SW480 (cell line): ENCODE measurements at regions not wholly inside any gene's neighbourhood (a gene's known extent, or its start where the extent isn't known, plus 50 kb on each side); places are given as distances from the start of the nearest gene placed in this dataset.
"Not testable (repeated sequence)": the region's sequence is repeated elsewhere in the genome, so short reads cannot be mapped to it uniquely, and the experiment has no call there.

ENCODE experiments used
- DNase-seq: peaks from one replicate; pipeline ENCODE4 v3.0.0-alpha.2; 2016; ENCODE audit warnings: low spot score

DNA sequence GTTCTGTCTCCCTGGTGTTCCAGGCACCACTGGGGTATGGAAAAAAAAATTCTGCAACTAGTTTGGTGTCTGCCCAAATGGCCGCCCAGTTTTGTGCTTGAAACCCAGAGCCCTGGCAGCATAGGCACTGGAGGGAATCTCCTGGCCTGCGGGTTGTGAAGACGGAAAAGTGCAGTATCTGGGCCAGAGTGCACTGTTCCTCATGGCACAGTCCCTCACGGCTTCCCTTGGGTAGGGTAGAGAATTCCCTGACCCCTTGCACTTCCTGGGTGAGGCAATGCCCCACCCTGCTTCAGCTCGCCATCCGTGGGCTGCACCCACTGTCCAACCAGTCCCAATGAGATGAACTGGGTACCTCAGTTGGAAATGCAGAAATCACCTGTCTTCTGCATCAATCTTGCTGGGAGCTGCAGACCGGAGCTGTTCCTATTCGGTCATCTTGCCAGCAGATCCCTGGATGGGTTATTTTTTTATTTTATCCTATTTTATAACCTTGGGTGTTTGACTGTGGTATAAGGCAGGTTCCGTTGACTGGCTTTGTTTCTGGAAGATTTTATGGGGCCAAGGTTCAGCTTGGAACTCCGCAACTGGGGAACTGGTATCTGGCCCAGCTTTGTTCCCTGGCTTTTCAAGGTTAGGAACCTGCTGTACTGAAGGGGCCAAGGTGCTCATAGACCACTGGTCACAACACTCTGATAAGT, 59.5 kb upstream of the IRAK1BP1 start:
- not testable (repeated sequence) for DNase-seq

DNA sequence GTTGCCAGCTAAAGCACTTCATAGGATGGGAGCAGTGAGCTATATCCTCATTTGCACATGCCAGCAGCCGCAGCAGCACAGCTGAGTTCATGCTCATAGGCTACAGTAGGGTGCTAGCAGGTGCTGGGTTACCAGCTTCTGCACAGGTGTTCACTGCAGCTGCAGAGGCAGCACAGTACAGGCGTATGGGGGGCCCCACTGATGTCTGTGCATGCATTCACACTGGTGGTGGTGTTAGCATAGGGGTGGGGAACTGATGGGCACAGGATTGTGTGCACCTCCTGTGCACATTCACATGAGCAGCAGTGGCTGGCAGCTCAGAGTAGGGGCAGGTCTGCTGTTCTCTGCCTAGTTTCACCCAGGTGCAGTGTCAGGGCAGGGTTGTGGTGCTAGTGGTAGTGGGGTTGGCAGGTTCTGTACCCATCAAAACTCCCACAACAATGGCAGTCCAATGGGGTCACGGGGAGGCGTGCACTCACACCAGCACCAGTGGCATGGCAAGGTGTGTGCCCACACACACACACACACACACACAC, 58.9 kb upstream of the IRAK1BP1 start:
- DNase-seq = no peak

DNA sequence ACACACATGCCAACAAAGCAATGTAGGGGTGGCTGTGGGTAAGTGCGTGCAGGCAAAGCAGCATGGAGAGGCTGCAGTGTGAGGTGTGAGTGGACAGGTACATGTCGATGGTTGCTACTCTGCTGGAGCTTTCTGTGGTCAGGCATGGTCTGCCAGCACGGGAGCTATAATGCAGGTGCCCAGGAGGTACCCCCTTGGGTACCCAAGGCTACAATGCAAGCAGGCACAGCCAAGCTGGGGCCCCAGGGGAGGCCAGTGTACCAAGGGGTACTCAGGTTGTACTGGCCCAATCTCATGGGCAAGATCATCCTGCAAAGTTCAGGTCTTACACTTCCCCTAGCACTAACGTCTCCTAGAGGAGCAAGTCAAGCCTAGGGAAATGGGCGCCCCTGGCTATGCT, 58.4 kb upstream of the IRAK1BP1 start:
- no peak for DNase-seq

- peak; percentile 60 for DNase-seq
These were observed 57.2 kb upstream of the IRAK1BP1 start for GRCh38 chr6:78810146-78810545.

DNA sequence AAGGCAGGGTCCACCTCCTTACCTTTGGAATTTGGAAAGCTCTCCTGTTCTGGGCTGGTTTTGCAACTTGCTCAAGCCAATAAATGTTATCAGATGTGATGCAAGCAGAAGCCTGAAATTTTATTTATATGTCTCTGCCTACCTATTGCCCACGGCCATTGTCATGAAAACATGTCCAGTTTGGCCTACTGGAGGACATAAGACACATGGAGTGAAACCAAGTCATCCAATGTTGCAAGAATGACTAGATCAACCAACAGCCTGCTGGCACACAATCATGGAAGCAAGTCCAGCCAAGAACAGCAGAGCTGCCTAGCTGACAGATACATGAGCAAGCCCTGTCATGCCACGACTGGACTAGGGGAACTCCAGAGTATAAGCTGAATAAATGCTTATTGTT, 56.7 kb upstream of the IRAK1BP1 start:
- DNase-seq = no peak
